HepG2 (cell line): ENCODE measurements at regions not wholly inside any gene's neighbourhood (a gene's known extent, or its start where the extent isn't known, plus 50 kb on each side); places are given as distances from the start of the nearest gene placed in this dataset.

ENCODE experiments used
- ATAC-seq: fragments of 200-7000 bp; cut with Tn5 transposase; 3 replicates; pipeline ENCODE4 v1.9.1; 2020; ENCODE audit warnings: mild to moderate bottlenecking, moderate library complexity
- BruUV-seq: library from RNA; stranded (reverse); fragments of 400-500 nt; replicated peaks from 2 replicates; lab custom pipeline; 2021; lab: Mats Ljungman, UMichigan
- CTCF ChIA-PET: fragments of 300-600 bp; formaldehyde crosslinking; extraction: SDS; loops from one replicate; lab custom pipeline; 2021; ENCODE audit warnings: low total read pairs, inconsistent platforms, low intra/inter-chr PET ratio; lab: Yijun Ruan, JAX
- POLR2A ChIA-PET: fragments of 350-600 bp; sonication (Branson Sonifier 250); formaldehyde crosslinking; loops from one replicate; lab custom pipeline; 2020; ENCODE audit warnings: antibody characterized with exemption, inconsistent platforms; lab: Yijun Ruan, JAX
- DNase-seq: peaks from one replicate; pipeline ENCODE4 v3.0.0-alpha.2; 2015; ENCODE audit warnings: low spot score
- FAIRE-seq: peaks from 3 replicates; lab custom pipeline; 2011; peaks lifted over from hg19 to GRCh38; lab: Jason Lieb, UNC
- H2AFZ ChIP-seq: one replicate; pipeline ENCODE4 v1.6.1; 2011; ENCODE audit warnings: low read length, inconsistent platforms
- H3K27ac ChIP-seq: fragments of 300-600 bp; 3 replicates; pipeline ENCODE4 v1.8.0; 2011; ENCODE audit warnings: mixed run types, mild to moderate bottlenecking, mixed read lengths, low read length, inconsistent platforms; ENCODE audit not compliant: insufficient read depth; ENCODE audit errors: extremely low read length
- H3K27me3 ChIP-seq, 2 experiments: fragments of 200-600 bp in 1 of 2; 2 replicates in 1 of 2; 3 replicates in 1 of 2; pipeline versions ENCODE4 v1.6.0 to v1.8.0; 2011; ENCODE audit warnings: low read length in 2 of 2, mild to moderate bottlenecking in 2 of 2, moderate library complexity in 2 of 2, inconsistent platforms in 1 of 2; ENCODE audit not compliant: insufficient read depth in 2 of 2, control insufficient read depth in 1 of 2
- H3K36me3 ChIP-seq, 2 experiments: fragments of 200-600 bp in 1 of 2; replicated peaks in 1 of 2; 2 replicates in 1 of 2; 3 replicates in 1 of 2; pipeline versions ENCODE4 v1.5.1 to v1.8.0; 2011; ENCODE audit warnings: low read length in 2 of 2, inconsistent platforms in 1 of 2; ENCODE audit not compliant: insufficient read depth in 2 of 2, control insufficient read depth in 1 of 2
- H3K4me1 ChIP-seq: 2 replicates; pipeline ENCODE4 v1.5.1; 2012; ENCODE audit warnings: low read length, inconsistent platforms; ENCODE audit not compliant: insufficient read depth
- H3K4me2 ChIP-seq: 2 replicates; pipeline ENCODE4 v1.6.0; 2011; ENCODE audit warnings: low read depth, low read length, inconsistent platforms
- H3K4me3 ChIP-seq, 3 experiments: fragments of 200-600 bp in 1 of 3; sonication (generic), shearing (Covaris generic) in 1 of 3; replicated peaks in 1 of 3; 2 replicates each; pipeline ENCODE4 v1.5.1; 2011 to 2016; ENCODE audit warnings: low read length in 3 of 3, inconsistent platforms in 2 of 3, low read depth in 2 of 3, mild to moderate bottlenecking in 2 of 3, control low read depth in 1 of 3, mixed read lengths in 1 of 3; ENCODE audit not compliant: insufficient read depth in 1 of 3
- H3K79me2 ChIP-seq: one replicate; pipeline ENCODE4 v1.6.1; 2011; ENCODE audit warnings: low read length, inconsistent platforms; ENCODE audit not compliant: insufficient read depth
- H3K9ac ChIP-seq: 2 replicates; pipeline ENCODE4 v1.6.0; 2011; ENCODE audit warnings: mild to moderate bottlenecking, low read depth, low read length, inconsistent platforms; ENCODE audit not compliant: insufficient read depth
- H3K9me3 ChIP-seq: 2 replicates; pipeline ENCODE4 v1.5.1; 2012; ENCODE audit warnings: mild to moderate bottlenecking, low read length
- H4K20me1 ChIP-seq: 2 replicates; pipeline ENCODE4 v1.6.0; 2011; ENCODE audit warnings: inconsistent platforms, mild to moderate bottlenecking, low read length, moderate library complexity; ENCODE audit not compliant: insufficient read depth
- HNRNPLL ChIP-seq: fragments of 200-400 bp; formaldehyde crosslinking; IDR thresholded peaks from 2 replicates; pipeline ENCODE4 v1.6.1; 2017; ENCODE audit warnings: mild to moderate bottlenecking, low read depth, low read length; ENCODE audit not compliant: poor library complexity, severe bottlenecking
- LCORL ChIP-seq, 2 experiments: fragments of 450-650 bp in 1 of 2; sonication (generic) in 1 of 2; formaldehyde crosslinking in 1 of 2; IDR thresholded peaks; 2 replicates each; pipeline versions ENCODE4 v1.5.0 to v1.6.1; 2017 to 2020; ENCODE audit warnings: antibody characterized with exemption in 1 of 2, missing genetic modification reagents in 1 of 2
- PHF20 ChIP-seq: sonication (generic); formaldehyde crosslinking; IDR thresholded peaks from 2 replicates; pipeline ENCODE4 v1.5.0; 2020; ENCODE audit warnings: mild to moderate bottlenecking, missing genetic modification reagents
- ZNF441 ChIP-seq: sonication (generic); formaldehyde crosslinking; IDR thresholded peaks from 2 replicates; pipeline ENCODE4 v1.7.0; 2021; ENCODE audit warnings: missing genetic modification reagents, borderline replicate concordance
- ZNF546 ChIP-seq: sonication (generic); formaldehyde crosslinking; conservative IDR thresholded peaks from 2 replicates; pipeline ENCODE4 v1.8.1; 2023; ENCODE audit warnings: mild to moderate bottlenecking, missing genetic modification reagents
- ZNF558 ChIP-seq: sonication (generic); formaldehyde crosslinking; IDR thresholded peaks from 2 replicates; pipeline ENCODE4 v1.9.0; 2022; ENCODE audit warnings: mild to moderate bottlenecking, missing genetic modification reagents, borderline replicate concordance
- WGBS: methylation state at CpG from one replicate; pipeline ENCODE4 v1.1.6; 2017; ENCODE audit warnings: low lambda C conversion rate; 5-methylcytosine and 5-hydroxymethylcytosine counted together
- in situ Hi-C: cut with HindIII; loops from 2 replicates; pipeline ENCODE4 v1.10.0; 2017; ENCODE audit warnings: low pct_unique_long_range_greater_than_20kb; ENCODE audit not compliant: extremely low pct_ligation_motif_present
- intact Hi-C: fragments of 100-400 bp; cut with micrococcal nuclease; formaldehyde crosslinking; loops from one replicate; pipeline ENCODE4 v1.10.0; 2022; ENCODE audit not compliant: unreplicated experiment
- TF ChIP-seq, protein P1 (sequence below): sonication (generic); formaldehyde crosslinking; IDR thresholded peaks from 2 replicates; pipeline ENCODE4 v1.4.0; 2020; ENCODE audit warnings: low read depth, missing genetic modification reagents
- TF ChIP-seq, protein P2 (sequence below): sonication (generic); formaldehyde crosslinking; conservative IDR thresholded peaks from 2 replicates; pipeline ENCODE4 v1.8.0; 2022; ENCODE audit warnings: mild to moderate bottlenecking, moderate library complexity, missing genetic modification reagents
- TF ChIP-seq, protein P3 (sequence below): sonication (generic); formaldehyde crosslinking; IDR thresholded peaks from 2 replicates; pipeline ENCODE4 v1.8.0; 2022; ENCODE audit warnings: mild to moderate bottlenecking, missing genetic modification reagents, borderline replicate concordance
- TF ChIP-seq, protein P4 (sequence below): IDR thresholded peaks from 2 replicates; pipeline ENCODE4 v1.4.0; 2020; ENCODE audit warnings: mild to moderate bottlenecking, missing genetic modification reagents

DNA sequence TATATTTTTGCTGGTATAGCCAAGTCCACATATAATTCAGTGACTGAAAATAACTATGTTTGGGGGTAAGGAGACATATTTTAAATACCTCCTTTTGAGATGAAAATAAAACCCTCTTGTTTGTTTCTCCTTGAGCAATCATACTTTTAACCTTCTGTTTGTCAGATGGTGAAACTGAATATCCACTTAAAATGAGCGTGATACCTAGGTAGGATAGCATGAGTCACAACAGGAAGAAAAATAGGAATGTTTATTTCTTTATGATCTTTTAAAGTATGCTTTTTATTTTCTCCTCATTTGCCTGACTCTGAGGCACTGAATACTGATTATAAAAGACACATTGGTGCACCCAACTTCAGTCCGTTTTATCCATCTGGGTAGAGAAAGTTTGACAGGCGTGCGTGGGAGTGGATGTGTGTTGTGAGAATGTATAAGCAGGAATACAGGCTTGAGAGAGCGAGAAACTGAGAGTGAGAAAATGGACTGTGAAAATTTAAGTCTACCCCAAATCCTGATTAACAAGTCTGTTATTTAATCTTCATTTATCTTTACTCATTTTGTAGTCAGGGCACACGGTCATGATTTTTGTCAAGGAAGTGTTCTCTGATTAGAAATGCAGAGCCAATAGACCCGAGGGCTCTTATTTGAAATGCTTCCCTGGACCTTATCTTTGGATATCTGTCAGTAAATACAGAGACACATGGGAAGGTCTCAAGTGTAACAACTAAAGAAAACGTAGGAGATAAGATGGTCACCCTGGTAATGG, 62.1 kb upstream of the ANTXR2 start (continued):
- TF ChIP-seq, protein P1, sequence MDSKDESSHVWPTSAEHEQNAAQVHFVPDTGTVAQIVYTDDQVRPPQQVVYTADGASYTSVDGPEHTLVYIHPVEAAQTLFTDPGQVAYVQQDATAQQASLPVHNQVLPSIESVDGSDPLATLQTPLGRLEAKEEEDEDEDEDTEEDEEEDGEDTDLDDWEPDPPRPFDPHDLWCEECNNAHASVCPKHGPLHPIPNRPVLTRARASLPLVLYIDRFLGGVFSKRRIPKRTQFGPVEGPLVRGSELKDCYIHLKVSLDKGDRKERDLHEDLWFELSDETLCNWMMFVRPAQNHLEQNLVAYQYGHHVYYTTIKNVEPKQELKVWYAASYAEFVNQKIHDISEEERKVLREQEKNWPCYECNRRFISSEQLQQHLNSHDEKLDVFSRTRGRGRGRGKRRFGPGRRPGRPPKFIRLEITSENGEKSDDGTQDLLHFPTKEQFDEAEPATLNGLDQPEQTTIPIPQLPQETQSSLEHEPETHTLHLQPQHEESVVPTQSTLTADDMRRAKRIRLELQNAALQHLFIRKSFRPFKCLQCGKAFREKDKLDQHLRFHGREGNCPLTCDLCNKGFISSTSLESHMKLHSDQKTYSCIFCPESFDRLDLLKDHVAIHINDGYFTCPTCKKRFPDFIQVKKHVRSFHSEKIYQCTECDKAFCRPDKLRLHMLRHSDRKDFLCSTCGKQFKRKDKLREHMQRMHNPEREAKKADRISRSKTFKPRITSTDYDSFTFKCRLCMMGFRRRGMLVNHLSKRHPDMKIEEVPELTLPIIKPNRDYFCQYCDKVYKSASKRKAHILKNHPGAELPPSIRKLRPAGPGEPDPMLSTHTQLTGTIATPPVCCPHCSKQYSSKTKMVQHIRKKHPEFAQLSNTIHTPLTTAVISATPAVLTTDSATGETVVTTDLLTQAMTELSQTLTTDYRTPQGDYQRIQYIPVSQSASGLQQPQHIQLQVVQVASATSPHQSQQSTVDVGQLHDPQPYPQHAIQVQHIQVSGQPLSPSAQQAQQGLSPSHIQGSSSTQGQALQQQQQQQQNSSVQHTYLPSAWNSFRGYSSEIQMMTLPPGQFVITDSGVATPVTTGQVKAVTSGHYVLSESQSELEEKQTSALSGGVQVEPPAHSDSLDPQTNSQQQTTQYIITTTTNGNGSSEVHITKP, result no peak
- TF ChIP-seq HNRNPLL (no peak), PHF20 (CRISPR knock-in tag) (no peak), ZNF558 (no peak)
- TF ChIP-seq, protein P2, sequence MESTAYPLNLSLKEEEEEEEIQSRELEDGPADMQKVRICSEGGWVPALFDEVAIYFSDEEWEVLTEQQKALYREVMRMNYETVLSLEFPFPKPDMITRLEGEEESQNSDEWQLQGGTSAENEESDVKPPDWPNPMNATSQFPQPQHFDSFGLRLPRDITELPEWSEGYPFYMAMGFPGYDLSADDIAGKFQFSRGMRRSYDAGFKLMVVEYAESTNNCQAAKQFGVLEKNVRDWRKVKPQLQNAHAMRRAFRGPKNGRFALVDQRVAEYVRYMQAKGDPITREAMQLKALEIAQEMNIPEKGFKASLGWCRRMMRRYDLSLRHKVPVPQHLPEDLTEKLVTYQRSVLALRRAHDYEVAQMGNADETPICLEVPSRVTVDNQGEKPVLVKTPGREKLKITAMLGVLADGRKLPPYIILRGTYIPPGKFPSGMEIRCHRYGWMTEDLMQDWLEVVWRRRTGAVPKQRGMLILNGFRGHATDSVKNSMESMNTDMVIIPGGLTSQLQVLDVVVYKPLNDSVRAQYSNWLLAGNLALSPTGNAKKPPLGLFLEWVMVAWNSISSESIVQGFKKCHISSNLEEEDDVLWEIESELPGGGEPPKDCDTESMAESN, result no peak
- TF ChIP-seq, all 625 proteins: peak for 0

DNA sequence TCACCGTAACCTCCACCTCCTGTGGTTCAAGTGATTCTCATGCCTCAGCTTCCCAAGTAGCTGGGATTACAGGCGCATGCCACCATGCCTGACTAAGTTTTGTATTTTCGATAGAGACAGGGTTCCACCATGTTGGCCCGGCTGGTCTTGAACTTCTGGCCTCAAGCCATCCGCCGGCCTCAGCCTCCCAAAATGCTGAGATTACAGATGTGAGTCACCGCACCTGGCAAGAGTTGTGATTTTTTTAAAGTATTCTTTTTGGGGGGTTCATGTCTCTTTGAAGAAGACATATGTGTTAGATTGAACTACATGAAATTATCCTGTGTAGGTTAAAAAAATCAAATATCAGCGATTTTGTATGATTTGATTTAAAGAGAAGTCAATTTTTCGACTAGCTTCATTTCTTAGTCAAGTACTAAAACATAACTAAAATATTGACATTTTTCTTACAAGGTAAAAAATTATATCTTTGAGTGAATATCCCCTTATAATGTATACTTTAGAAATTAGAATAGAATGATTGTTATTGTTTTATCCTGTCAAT, 60.3 kb upstream of the ANTXR2 start:
- ChIA-PET POLR2A (no interaction called here), CTCF (no interaction called here)
- no peaks in the 10 kb centered on the region for H4K20me1 ChIP-seq
- H3K9ac ChIP-seq, result no peak overlapping the region
- in situ Hi-C loops (no loop called here), intact Hi-C loops (no loop called here)
- no peak overlapping the region for H3K4me2 ChIP-seq
- no peak for FAIRE-seq
- no peak overlapping the region for H3K27ac ChIP-seq
- no peak for ATAC-seq
- no TSS peak for BruUV-seq
- WGBS, result 48% methylated on average over 9 of the region's 9 CpGs
- H3K9me3 ChIP-seq, result no peaks in the 10 kb centered on the region
- no peaks in the 10 kb centered on the region for H3K79me2 ChIP-seq
- no peaks in the 10 kb centered on the region for H3K4me1 ChIP-seq
- no peaks in the 10 kb centered on the region for H3K27me3 ChIP-seq
- no peak overlapping the region for H2AFZ ChIP-seq
- no peak overlapping the region for H3K4me3 ChIP-seq
- no peak for DNase-seq
- H3K36me3 ChIP-seq, result no peaks in the 10 kb centered on the region
- TF ChIP-seq LCORL (IDR thresholded peaks at IDR 0.05) (no peak), LCORL (CRISPR knock-in tag; IDR thresholded peaks at IDR 0.05) (no peak), ZNF441 (CRISPR knock-in tag) (no peak), ZNF546 (CRISPR knock-in tag) (no peak)
- TF ChIP-seq, protein P3, sequence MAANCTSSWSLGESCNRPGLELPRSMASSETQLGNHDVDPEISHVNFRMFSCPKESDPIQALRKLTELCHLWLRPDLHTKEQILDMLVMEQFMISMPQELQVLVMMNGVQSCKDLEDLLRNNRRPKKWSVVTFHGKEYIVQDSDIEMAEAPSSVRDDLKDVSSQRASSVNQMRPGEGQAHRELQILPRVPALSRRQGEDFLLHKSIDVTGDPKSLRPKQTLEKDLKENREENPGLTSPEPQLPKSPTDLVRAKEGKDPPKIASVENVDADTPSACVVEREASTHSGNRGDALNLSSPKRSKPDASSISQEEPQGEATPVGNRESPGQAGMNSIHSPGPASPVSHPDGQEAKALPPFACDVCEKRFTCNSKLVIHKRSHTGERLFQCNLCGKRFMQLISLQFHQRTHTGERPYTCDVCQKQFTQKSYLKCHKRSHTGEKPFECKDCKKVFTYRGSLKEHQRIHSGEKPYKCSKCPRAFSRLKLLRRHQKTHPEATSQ (CRISPR knock-in tag), result no peak
- TF ChIP-seq, protein P4, sequence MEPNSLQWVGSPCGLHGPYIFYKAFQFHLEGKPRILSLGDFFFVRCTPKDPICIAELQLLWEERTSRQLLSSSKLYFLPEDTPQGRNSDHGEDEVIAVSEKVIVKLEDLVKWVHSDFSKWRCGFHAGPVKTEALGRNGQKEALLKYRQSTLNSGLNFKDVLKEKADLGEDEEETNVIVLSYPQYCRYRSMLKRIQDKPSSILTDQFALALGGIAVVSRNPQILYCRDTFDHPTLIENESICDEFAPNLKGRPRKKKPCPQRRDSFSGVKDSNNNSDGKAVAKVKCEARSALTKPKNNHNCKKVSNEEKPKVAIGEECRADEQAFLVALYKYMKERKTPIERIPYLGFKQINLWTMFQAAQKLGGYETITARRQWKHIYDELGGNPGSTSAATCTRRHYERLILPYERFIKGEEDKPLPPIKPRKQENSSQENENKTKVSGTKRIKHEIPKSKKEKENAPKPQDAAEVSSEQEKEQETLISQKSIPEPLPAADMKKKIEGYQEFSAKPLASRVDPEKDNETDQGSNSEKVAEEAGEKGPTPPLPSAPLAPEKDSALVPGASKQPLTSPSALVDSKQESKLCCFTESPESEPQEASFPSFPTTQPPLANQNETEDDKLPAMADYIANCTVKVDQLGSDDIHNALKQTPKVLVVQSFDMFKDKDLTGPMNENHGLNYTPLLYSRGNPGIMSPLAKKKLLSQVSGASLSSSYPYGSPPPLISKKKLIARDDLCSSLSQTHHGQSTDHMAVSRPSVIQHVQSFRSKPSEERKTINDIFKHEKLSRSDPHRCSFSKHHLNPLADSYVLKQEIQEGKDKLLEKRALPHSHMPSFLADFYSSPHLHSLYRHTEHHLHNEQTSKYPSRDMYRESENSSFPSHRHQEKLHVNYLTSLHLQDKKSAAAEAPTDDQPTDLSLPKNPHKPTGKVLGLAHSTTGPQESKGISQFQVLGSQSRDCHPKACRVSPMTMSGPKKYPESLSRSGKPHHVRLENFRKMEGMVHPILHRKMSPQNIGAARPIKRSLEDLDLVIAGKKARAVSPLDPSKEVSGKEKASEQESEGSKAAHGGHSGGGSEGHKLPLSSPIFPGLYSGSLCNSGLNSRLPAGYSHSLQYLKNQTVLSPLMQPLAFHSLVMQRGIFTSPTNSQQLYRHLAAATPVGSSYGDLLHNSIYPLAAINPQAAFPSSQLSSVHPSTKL, result no peak
